ENCODE measurements at regions not wholly inside any gene's neighbourhood (a gene's known extent, or its start where the extent isn't known, plus 50 kb on each side); places are given as distances from the start of the nearest gene placed in this dataset.

- H3K27me3 ChIP-seq, result no peaks in the 10 kb centered on the region
- no peak for TF ChIP-seq POLR2A (IDR thresholded peaks at IDR 0.05)
- no peak for TF ChIP-seq EP300 (IDR thresholded peaks at IDR 0.05)
- TF ChIP-seq CTCF (IDR thresholded peaks at IDR 0.05), result no peak
- no peak overlapping the region for H3K4me3 ChIP-seq
- H3K36me3 ChIP-seq, result no peaks in the 10 kb centered on the region
- H3K27ac ChIP-seq, result peak overlapping the region in 1 of 4 donors; percentile 57
- H3K4me1 ChIP-seq, result peaks cover 0 to 52% (median 8%) of the 10 kb centered on the region in 4 donors
- DNase-seq (ENCODE audit: low spot score in 2 of 2), result no peak
- 65 to 100% methylated on average over 2 of the region's 2 CpGs for WGBS, 2 donors
- no peaks in the 10 kb centered on the region for H3K9me3 ChIP-seq
These were observed 95.9 kb upstream of the HDAC4 start for GRCh38 chr2:239496700-239497099.

- Histone ChIP-seq H3K4me3 (no peak overlapping the region), H3K27me3 (no peaks in the 10 kb centered on the region), H3K9me3 (no peaks in the 10 kb centered on the region), H3K4me1 (peaks cover 0 to 48% (median 8%) of the 10 kb centered on the region in 4 donors), H3K36me3 (no peaks in the 10 kb centered on the region), H3K27ac (peak overlapping the region in 1 of 4 donors; percentile 57)
- WGBS, 2 donors, result 31 to 49% methylated on average over 8 of the region's 8 CpGs
- TF ChIP-seq EP300 (IDR thresholded peaks at IDR 0.05) (no peak), CTCF (IDR thresholded peaks at IDR 0.05) (no peak), POLR2A (IDR thresholded peaks at IDR 0.05) (no peak)
- DNase-seq (ENCODE audit: low spot score in 2 of 2), result no peak
These were observed 95.0 kb upstream of the HDAC4 start for GRCh38 chr2:239495791-239496233.

GRCh38 chr2:239495175-239495574 is 94.4 kb upstream of the HDAC4 start:
- H3K9me3 ChIP-seq, result no peaks in the 10 kb centered on the region
- no peak overlapping the region for H3K4me3 ChIP-seq
- TF ChIP-seq CTCF (IDR thresholded peaks at IDR 0.05) (no peak), POLR2A (IDR thresholded peaks at IDR 0.05) (no peak), EP300 (IDR thresholded peaks at IDR 0.05) (no peak)
- H3K27me3 ChIP-seq, result no peaks in the 10 kb centered on the region
- peaks cover 0 to 42% (median 5%) of the 10 kb centered on the region in 4 donors for H3K4me1 ChIP-seq
- H3K27ac ChIP-seq, result peak overlapping the region in 1 of 4 donors; percentile 57
- no peaks in the 10 kb centered on the region for H3K36me3 ChIP-seq
- DNase-seq (ENCODE audit: low spot score in 2 of 2), result no peak
- 61 to 81% methylated on average over 4 of the region's 4 CpGs for WGBS, 2 donors

GRCh38 chr2:239494578-239494977 is 93.8 kb upstream of the HDAC4 start:
- peak overlapping the region in 1 of 4 donors; percentile 57 for H3K27ac ChIP-seq
- DNase-seq (ENCODE audit: low spot score in 2 of 2), result no peak
- no peaks in the 10 kb centered on the region for H3K27me3 ChIP-seq
- H3K4me3 ChIP-seq, result no peak overlapping the region
- WGBS, 2 donors, result 70 to 79% methylated on average over 3 of the region's 3 CpGs
- H3K36me3 ChIP-seq, result no peaks in the 10 kb centered on the region
- H3K4me1 ChIP-seq, result peaks cover 0 to 36% (median 3%) of the 10 kb centered on the region in 4 donors
- TF ChIP-seq POLR2A (IDR thresholded peaks at IDR 0.05), result no peak
- TF ChIP-seq CTCF (IDR thresholded peaks at IDR 0.05), result no peak
- no peak for TF ChIP-seq EP300 (IDR thresholded peaks at IDR 0.05)
- no peaks in the 10 kb centered on the region for H3K9me3 ChIP-seq

- 82 to 87% methylated on average over 3 of the region's 3 CpGs for WGBS, 2 donors
- Histone ChIP-seq H3K4me1 (peaks cover 0 to 5% (median 0%) of the 10 kb centered on the region in 4 donors), H3K27ac (no peak overlapping the region), H3K27me3 (no peaks in the 10 kb centered on the region), H3K36me3 (no peaks in the 10 kb centered on the region), H3K4me3 (no peak overlapping the region), H3K9me3 (no peaks in the 10 kb centered on the region)
- DNase-seq (ENCODE audit: low spot score in 2 of 2), result no peak
- no peak for TF ChIP-seq CTCF (IDR thresholded peaks at IDR 0.05)
- TF ChIP-seq POLR2A (IDR thresholded peaks at IDR 0.05), result no peak
- TF ChIP-seq EP300 (IDR thresholded peaks at IDR 0.05), result no peak
These were observed 88.7 kb upstream of the HDAC4 start for GRCh38 chr2:239489481-239489880.

Data from tibial nerve (tissue), 4 donors.